HG03135 (cell line): ENCODE measurements at regions not wholly inside any gene's neighbourhood (a gene's known extent, or its start where the extent isn't known, plus 50 kb on each side); places are given as distances from the start of the nearest gene placed in this dataset.

Experiments used
- ATAC-seq: cut with Tn5 transposase; IDR thresholded peaks from one replicate; pipeline ENCODE4 v1.9.1; 2021; ENCODE audit warnings: mild to moderate bottlenecking, moderate library complexity; ENCODE audit not compliant: unreplicated experiment

GRCh38 chr1:63189677-63190076 is 132.7 kb upstream of the FOXD3 start:
- no peak for ATAC-seq

DNA sequence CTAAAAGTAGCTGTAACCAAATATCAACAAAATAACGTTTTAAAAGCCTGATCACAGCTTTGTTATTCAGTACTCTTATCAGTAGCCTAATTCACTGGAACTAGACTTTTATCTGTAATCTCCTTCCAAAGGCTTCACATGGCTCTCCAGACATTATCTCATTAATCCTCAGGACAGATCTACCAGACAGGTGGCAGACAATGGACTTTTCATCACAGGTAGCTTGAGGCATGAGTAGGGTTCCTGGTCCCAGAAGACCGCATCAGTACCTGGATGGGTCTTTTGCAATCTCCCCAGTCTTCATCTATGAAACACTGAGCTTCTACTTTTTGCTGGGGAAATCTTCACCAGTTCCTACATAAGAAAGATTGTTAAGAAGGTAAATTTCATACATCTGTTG is 132.2 kb upstream of the FOXD3 start:
- ATAC-seq, result no peak

DNA sequence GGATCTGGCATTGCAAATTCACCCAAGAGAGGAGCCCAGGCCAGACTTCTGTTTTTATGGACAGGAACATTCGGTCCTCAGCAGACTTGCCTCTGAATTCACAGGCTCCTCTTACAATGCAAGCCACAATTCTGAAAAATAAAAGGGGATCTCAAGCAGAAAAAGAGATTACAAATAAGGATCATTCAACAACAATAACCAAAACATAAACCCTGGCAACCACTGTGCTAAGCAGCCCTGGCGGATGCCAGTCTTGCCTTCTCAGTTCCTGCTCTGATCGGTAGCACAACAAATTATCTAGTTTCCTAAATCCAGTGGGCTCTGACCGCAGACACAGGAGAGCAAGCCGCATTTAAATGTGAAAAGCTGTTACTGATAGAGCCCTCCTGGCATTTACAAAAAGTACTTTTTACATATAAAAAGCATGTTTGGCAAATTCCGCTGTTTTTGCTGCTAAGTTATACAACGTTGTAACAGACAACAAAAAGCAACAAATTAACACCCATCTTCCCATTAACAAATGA is 123.4 kb upstream of the FOXD3 start:
- ATAC-seq, result no peak

DNA sequence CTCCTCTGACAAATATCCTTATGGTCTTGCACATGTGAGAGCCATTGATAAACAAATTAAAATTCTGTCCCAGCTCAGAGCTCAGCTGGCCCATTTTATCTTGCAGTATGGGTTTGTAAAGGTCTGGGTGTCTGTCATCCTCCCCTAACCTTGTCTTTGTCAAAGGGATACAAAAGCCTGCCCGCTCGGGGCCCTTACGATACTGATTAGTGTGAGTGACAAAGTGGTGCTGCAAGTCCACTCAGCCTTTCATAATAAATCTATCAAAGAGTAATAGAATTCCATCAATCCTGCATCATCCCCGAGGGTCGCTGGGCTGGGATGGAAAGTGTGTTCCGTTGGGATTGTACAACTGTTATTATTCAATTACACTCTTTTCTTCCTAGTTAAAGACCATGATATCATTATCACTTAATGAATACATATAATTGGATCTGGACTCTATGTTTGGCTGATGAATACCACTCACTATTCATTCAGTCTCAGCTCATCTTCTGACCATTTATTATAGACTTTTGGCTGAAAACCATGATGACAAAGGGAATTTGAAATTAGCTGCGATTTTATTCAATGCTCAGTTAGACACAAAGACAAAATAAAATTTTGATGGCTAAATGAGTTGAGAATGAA is 122.5 kb upstream of the FOXD3 start:
- no peak for ATAC-seq

- no peak for ATAC-seq
These were observed 121.7 kb upstream of the FOXD3 start for GRCh38 chr1:63200676-63201075.

GRCh38 chr1:63203641-63204040 is 118.7 kb upstream of the FOXD3 start:
- ATAC-seq, result no peak

- no peak for ATAC-seq
These were observed 116.6 kb upstream of the FOXD3 start for GRCh38 chr1:63205776-63206175.

- ATAC-seq, result no peak
These were observed 107.8 kb upstream of the FOXD3 start for GRCh38 chr1:63214553-63214952.

DNA sequence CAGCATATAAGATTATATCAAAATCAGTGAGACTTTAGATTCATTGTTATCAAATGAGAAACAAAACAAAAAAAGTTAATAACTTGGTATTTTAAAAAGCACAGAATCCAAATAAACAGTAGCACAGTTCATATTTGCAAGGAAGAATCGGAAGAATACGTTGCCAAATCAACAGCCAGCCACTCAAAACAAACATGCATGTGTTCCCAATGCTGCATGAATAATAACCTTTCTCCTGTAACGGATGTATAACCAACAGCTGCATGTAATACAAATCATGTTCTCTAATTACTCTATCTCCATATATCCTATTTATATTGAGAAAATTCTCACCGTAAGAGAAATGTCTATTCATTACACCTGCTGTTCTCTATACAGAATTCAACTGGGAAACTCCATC is 98.9 kb upstream of the FOXD3 start:
- no peak for ATAC-seq

DNA sequence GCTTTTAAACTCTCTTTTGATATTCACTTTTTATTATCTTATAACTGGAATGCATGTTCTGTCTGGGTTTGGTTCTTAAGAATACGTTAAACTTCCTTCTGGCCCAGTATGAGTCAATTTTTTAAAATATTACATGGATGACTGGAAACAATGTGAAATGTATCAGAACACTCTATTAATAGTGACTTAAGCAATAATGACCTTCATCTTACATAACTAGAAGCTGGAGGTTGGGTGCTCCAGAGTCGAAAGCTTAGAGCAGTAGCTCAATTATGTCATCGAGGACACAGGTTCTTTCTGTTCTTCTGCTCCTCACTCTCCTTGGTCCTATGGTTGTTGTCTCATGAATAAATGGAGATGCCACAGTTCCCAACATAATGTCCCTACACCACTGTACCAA is 91.6 kb upstream of the FOXD3 start:
- ATAC-seq, result no peak

DNA sequence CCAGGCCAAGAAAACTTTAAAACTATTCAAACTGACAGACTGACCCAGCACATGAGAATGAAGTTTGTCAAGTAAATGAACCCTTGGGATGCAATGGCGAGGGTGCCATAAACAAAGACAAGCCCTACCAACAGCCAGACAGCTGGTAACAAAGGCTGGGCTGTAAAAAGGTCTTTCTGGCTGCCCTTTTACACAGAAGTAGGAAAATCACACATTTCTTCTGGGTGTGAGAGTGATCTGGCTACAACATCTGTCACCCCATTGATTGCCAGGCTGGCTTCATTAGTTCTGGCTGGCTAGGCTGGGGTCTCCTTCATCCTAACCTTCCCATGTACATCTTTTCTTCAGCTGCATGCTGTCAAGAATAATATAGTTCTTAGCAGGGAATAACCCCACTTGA is 83.6 kb upstream of the FOXD3 start:
- ATAC-seq, result no peak

DNA sequence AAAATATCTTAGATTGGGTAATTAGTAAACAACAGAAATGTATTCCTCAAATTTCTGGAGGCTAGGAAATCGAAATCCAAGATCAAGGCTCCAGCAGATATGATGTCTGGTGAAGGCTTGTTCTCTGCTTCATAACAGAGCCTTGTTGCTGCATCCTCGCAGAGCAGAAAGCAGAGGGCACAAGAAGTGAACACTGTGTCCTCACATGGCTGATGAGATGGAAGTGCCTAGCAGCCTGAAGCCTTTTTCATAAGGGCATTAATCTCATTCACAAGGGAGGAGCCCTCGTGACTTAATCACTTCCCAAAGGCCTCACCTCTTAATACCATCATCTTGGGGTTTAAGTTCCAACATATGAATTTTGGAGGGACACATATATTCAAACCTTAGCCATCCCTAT is 77.2 kb upstream of the FOXD3 start:
- ATAC-seq, result no peak

- ATAC-seq, result no peak
These were observed 74.2 kb upstream of the FOXD3 start for GRCh38 chr1:63248216-63248615.

GRCh38 chr1:63255153-63255552 is 67.2 kb upstream of the FOXD3 start:
- no peak for ATAC-seq

- ATAC-seq, result no peak
These were observed 60.5 kb upstream of the FOXD3 start for GRCh38 chr1:63261736-63262458.

GRCh38 chr1:63262459-63262770 is 60.0 kb upstream of the FOXD3 start:
- no peak for ATAC-seq

- no peak for ATAC-seq
These were observed 58.2 kb upstream of the FOXD3 start for GRCh38 chr1:63264161-63264560.

GRCh38 chr1:63266857-63267256 is 55.5 kb upstream of the FOXD3 start:
- ATAC-seq, result no peak

- no peak for ATAC-seq
These were observed 53.5 kb upstream of the FOXD3 start for GRCh38 chr1:63268876-63269275.

DNA sequence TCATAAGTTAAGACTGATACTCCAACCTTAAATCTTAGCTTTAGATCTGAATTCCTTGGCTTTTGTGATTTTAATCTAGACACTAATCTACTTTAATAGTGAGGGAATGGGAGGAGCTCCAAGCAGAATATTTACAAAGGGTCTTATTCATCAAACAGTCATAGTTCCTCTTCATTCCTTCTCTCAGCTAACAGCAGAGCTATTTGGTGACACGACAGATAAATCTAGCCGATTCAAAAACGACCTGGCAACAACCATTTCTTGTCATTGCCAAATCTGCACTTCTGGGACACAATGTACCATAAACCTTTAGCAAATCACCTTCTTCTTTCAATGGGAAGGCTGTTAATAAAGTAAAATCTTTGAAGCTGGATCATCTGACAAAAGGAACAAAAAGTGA is 52.8 kb upstream of the FOXD3 start:
- ATAC-seq, result no peak
